ENCODE measurements at regions not wholly inside any gene's neighbourhood (a gene's known extent, or its start where the extent isn't known, plus 50 kb on each side); places are given as distances from the start of the nearest gene placed in this dataset.

- H3K27me3 ChIP-seq, result no peaks in the 10 kb centered on the region
- TF ChIP-seq CTCF (IDR thresholded peaks at IDR 0.05), result no peak
Measured at GRCh38 chr17:79285973-79286372, 211.3 kb downstream of the ENGASE start.

GRCh38 chr17:79282294-79282693 lies 207.7 kb downstream of the ENGASE start:
- intact Hi-C loops (cut with DNase I), result no loop called here
- no peak overlapping the region for H3K27ac ChIP-seq
- no peak for DNase-seq (ENCODE audit: low spot score in 2 of 2)
- no peak for TF ChIP-seq CTCF (IDR thresholded peaks at IDR 0.05)
- H3K9me3 ChIP-seq, result no peaks in the 10 kb centered on the region
- no peaks in the 10 kb centered on the region for H3K27me3 ChIP-seq
- H3K4me3 ChIP-seq, result no peak overlapping the region
- no peaks in the 10 kb centered on the region for H3K36me3 ChIP-seq
- H3K4me1 ChIP-seq, result no peaks in the 10 kb centered on the region

More at GRCh38 chr17:79285973-79286372, 211.3 kb downstream of the ENGASE start:
- H3K4me1 ChIP-seq, result no peaks in the 10 kb centered on the region
- H3K36me3 ChIP-seq, result no peaks in the 10 kb centered on the region
- intact Hi-C loops (cut with DNase I), result no loop called here
- no peaks in the 10 kb centered on the region for H3K9me3 ChIP-seq
- no peak overlapping the region for H3K27ac ChIP-seq
- DNase-seq (ENCODE audit: low spot score in 2 of 2), result no peak
- H3K4me3 ChIP-seq, result no peak overlapping the region

GRCh38 chr17:79281803-79282202 lies 207.2 kb downstream of the ENGASE start:
- DNase-seq (ENCODE audit: low spot score in 2 of 2), result no peak
- no peak overlapping the region for H3K4me3 ChIP-seq
- H3K9me3 ChIP-seq, result no peaks in the 10 kb centered on the region
- H3K4me1 ChIP-seq, result no peaks in the 10 kb centered on the region
- TF ChIP-seq CTCF (IDR thresholded peaks at IDR 0.05), result no peak
- no peaks in the 10 kb centered on the region for H3K27me3 ChIP-seq
- no peaks in the 10 kb centered on the region for H3K36me3 ChIP-seq
- H3K27ac ChIP-seq, result no peak overlapping the region
- intact Hi-C loops (cut with DNase I), result no loop called here

- H3K4me3 ChIP-seq, result no peak overlapping the region
- no peak for TF ChIP-seq CTCF (IDR thresholded peaks at IDR 0.05)
Measured at GRCh38 chr17:79280866-79281572, 206.4 kb downstream of the ENGASE start.

GRCh38 chr17:79280010-79280409 lies 205.4 kb downstream of the ENGASE start:
- Histone ChIP-seq H3K4me1 (no peaks in the 10 kb centered on the region), H3K4me3 (no peak overlapping the region), H3K9me3 (no peaks in the 10 kb centered on the region), H3K27me3 (no peaks in the 10 kb centered on the region), H3K36me3 (no peaks in the 10 kb centered on the region), H3K27ac (no peak overlapping the region)
- DNase-seq (ENCODE audit: low spot score in 2 of 2), result no peak
- no peak for TF ChIP-seq CTCF (IDR thresholded peaks at IDR 0.05)
- intact Hi-C loops (cut with DNase I), result no loop called here

More at GRCh38 chr17:79280866-79281572, 206.4 kb downstream of the ENGASE start:
- H3K36me3 ChIP-seq, result no peaks in the 10 kb centered on the region
- intact Hi-C loops (cut with DNase I), result no loop called here
- DNase-seq (ENCODE audit: low spot score in 2 of 2), result no peak
- H3K4me1 ChIP-seq, result no peaks in the 10 kb centered on the region
- H3K27ac ChIP-seq, result no peak overlapping the region
- H3K27me3 ChIP-seq, result no peaks in the 10 kb centered on the region
- H3K9me3 ChIP-seq, result no peaks in the 10 kb centered on the region

GRCh38 chr17:79279320-79279719 lies 204.7 kb downstream of the ENGASE start:
- no peaks in the 10 kb centered on the region for H3K27me3 ChIP-seq
- no peak overlapping the region for H3K27ac ChIP-seq
- no peak for DNase-seq (ENCODE audit: low spot score in 2 of 2)
- H3K4me3 ChIP-seq, result no peak overlapping the region
- intact Hi-C loops (cut with DNase I), result no loop called here
- H3K9me3 ChIP-seq, result no peaks in the 10 kb centered on the region
- no peaks in the 10 kb centered on the region for H3K4me1 ChIP-seq
- no peak for TF ChIP-seq CTCF (IDR thresholded peaks at IDR 0.05)
- no peaks in the 10 kb centered on the region for H3K36me3 ChIP-seq

Measured in ascending aorta (tissue), 2 donors.